ENCODE measurements at regions not wholly inside any gene's neighbourhood (a gene's known extent, or its start where the extent isn't known, plus 50 kb on each side); places are given as distances from the start of the nearest gene placed in this dataset.
"Not testable (repeated sequence)": the region's sequence is repeated elsewhere in the genome, so short reads cannot be mapped to it uniquely, and the experiment has no call there.

GRCh38 chr21:41582866-41583265 is 74.9 kb upstream of the TMPRSS2 start:
- intact Hi-C loops (cut with DNase I): no loop called here
- ATAC-seq (no peak), DNase-seq (ENCODE audit: missing footprints) (no peak)

GRCh38 chr21:41582298-41582840 is 74.4 kb upstream of the TMPRSS2 start:
- no peak for ATAC-seq
- intact Hi-C loops (cut with DNase I): no loop called here
- DNase-seq (ENCODE audit: missing footprints): no peak

DNA sequence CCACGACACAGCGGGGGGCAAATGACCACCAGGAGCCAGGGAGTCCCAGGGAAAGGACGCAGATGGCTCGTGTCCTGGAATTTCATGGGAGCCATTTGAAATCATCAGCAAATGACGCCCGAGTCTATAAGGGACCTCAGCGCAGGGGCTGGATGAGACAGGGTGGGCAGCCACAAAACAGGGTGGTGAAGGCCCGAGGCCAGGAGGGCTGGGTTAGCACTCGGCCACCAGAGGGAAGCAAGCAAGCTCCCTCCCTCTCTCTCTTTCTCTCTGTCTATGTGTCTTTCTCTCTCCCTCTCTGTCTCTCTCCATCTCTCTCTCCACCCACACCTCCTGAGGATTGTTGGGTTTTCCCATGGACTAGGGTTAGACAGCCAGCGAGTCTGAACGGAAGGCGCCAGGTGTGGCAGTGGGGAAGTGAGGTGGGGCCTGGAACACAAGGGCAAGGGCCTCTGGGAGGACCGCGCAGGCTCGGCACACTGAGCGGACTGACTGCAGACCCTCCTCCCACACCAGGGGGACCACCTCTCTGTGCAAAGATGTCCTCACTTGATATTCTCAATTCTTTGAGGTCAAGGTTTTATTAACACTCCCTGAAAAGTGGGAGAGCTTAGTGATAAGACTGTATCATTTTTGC is 73.8 kb upstream of the TMPRSS2 start:
- DNase-seq (ENCODE audit: missing footprints) (no peak), ATAC-seq (no peak)
- intact Hi-C loops (cut with DNase I): no loop called here

GRCh38 chr21:41580758-41581554 is 73.0 kb upstream of the TMPRSS2 start:
- intact Hi-C loops (cut with DNase I): no loop called here
- no peak for DNase-seq (ENCODE audit: missing footprints)
- no peak for ATAC-seq

GRCh38 chr21:41579692-41580091 is 71.7 kb upstream of the TMPRSS2 start:
- intact Hi-C loops (cut with DNase I): no loop called here
- DNase-seq (ENCODE audit: missing footprints): no peak
- ATAC-seq: no peak

- intact Hi-C loops (cut with DNase I): no loop called here
- DNase-seq (ENCODE audit: missing footprints) (no peak), ATAC-seq (no peak)
Observed at GRCh38 chr21:41578716-41579115, 70.8 kb upstream of the TMPRSS2 start.

DNA sequence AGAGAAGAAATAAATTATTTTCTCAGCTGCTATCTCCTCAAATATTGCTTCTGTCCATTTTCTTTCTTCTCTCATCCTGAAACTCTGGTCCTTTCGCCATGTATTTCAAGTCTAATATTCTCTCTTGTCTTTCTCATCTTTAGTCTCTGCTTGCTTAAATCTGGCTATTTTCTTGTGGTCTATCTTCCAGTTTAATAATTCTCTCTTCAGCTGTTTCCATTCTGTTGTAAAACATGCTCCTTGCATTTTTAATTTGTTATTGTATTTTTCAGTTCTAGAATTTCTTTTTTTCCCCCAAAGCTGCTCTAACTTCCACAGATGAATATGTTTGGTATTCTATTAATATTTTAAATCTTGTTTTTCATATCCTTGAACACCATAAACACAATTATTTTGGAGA is 70.1 kb upstream of the TMPRSS2 start:
- DNase-seq (ENCODE audit: missing footprints) (no peak), ATAC-seq (no peak)
- intact Hi-C loops (cut with DNase I): no loop called here

DNA sequence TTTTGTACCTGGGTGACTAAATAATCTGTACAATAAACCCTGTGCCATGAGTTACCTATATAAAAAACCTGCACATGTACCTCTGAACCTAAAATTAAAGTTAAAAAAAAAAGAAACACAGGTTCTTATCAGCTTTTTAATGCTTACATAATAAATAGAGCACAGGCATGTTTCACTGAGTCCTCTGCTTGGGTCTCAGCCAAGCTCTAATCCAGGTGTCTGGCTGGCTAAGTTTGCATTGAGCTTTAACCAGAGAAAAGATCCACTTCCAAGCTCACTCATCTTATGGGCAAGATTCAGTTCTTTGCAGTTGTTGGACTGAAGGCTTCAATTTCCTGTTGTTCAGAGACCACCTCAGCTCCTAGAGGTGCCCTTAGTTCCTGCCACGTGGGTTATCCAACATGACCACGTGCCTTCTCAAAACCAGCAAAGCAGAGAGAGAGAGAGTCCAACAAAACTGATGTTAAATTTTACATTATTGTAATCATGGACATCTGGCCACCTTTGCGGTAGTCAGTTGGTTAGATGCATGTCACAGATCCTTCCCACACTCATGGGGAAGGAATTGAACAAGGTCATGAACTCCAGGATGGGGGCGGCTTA is 68.2 kb upstream of the TMPRSS2 start:
- intact Hi-C loops (cut with DNase I): no loop called here
- no peak for ATAC-seq
- no peak for DNase-seq (ENCODE audit: missing footprints)

DNA sequence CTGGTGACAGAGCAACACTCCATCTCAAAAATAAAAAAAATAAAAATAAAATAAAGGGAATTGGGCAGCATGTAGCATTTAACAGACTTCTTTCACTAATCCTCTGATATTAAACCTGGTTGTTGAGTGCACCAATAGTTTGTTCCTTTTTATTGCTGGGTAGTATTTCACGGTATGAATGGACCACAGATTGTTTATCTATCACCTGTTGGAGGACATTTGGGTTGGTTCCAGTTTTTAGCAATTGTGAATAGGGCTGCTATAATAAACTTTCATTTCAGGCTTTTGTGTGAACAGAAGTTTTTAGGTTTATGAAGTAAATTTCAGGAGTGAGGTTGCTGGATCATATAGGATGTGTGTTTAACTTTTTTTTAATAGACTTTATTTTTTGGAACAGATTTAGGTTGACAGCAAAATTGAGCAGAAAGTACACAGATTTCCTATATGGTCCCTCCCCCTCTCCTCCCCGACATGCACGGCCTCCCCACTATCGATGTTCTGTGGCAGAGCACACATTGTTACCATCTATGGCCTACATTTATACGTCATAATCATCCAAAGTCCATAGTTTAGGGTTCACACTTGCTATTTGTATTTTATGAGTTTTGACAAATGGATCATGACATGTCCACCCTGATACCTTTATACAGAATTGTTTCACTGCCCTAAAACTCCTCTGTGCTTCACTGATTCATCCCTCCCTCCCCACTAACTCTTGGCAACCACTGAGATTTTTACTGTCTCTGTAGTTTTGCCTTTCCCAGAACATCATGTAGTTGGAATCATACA is 66.1 kb upstream of the TMPRSS2 start:
- intact Hi-C loops (cut with DNase I): no loop called here
- ATAC-seq (no peak), DNase-seq (ENCODE audit: missing footprints) (no peak)

GRCh38 chr21:41571938-41572510 is 64.1 kb upstream of the TMPRSS2 start:
- intact Hi-C loops (cut with DNase I): no loop called here
- ATAC-seq (no peak), DNase-seq (ENCODE audit: missing footprints) (no peak)

GRCh38 chr21:41570791-41571355 is 62.9 kb upstream of the TMPRSS2 start:
- DNase-seq (ENCODE audit: missing footprints) (no peak), ATAC-seq (no peak)
- intact Hi-C loops (cut with DNase I): no loop called here

GRCh38 chr21:41568606-41569385 is 60.8 kb upstream of the TMPRSS2 start:
- ATAC-seq (no peak), DNase-seq (ENCODE audit: missing footprints) (no peak)
- intact Hi-C loops (cut with DNase I): no loop called here

DNA sequence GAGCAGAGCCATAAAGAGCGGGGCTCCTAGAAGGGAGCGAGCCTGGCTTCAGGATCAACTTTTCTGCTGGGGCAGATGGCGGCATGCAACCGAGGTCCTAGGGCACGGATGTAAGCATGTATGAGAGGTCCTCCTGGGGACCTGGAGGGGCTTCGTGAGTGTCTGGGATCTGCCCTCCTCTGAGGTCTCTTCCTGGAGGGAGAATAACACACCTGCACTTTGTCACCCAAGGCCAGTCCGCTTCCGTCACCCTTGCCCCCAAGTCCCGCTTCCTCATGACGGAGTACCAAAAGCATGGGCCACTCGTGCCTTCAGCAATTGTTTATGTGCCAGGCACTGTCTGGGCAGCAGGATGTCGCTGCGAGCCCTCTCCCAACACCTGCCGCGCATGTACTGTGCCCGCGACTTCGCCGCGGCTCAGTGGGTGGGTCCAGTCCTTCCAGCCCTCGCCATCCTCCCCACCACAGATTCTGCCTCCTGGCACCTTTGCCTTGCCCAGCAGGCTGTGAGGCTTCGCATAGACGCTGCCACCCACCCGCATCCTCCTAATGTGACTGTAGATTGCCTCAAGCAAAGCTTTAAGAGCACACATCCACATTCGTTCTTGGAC is 60.0 kb upstream of the TMPRSS2 start:
- no peak for ATAC-seq
- intact Hi-C loops (cut with DNase I): no loop called here
- no peak for DNase-seq (ENCODE audit: missing footprints)

GRCh38 chr21:41567237-41567636 is 59.3 kb upstream of the TMPRSS2 start:
- ATAC-seq; DNase-seq (ENCODE audit: missing footprints); intact Hi-C loops (cut with DNase I): not testable (repeated sequence)

- ATAC-seq (no peak), DNase-seq (ENCODE audit: missing footprints) (no peak)
- intact Hi-C loops (cut with DNase I): no loop called here
Observed at GRCh38 chr21:41566500-41567014, 58.6 kb upstream of the TMPRSS2 start.

GRCh38 chr21:41565550-41565949 is 57.6 kb upstream of the TMPRSS2 start:
- DNase-seq (ENCODE audit: missing footprints): no peak
- no peak for ATAC-seq
- intact Hi-C loops (cut with DNase I): no loop called here

- DNase-seq (ENCODE audit: missing footprints): no peak
- intact Hi-C loops (cut with DNase I): no loop called here
- no peak for ATAC-seq
Observed at GRCh38 chr21:41564871-41565274, 56.9 kb upstream of the TMPRSS2 start.

Data from Right ventricle myocardium inferior (tissue), 1 donor.